ENCODE measurements at regions not wholly inside any gene's neighbourhood (a gene's known extent, or its start where the extent isn't known, plus 50 kb on each side); places are given as distances from the start of the nearest gene placed in this dataset.

DNA sequence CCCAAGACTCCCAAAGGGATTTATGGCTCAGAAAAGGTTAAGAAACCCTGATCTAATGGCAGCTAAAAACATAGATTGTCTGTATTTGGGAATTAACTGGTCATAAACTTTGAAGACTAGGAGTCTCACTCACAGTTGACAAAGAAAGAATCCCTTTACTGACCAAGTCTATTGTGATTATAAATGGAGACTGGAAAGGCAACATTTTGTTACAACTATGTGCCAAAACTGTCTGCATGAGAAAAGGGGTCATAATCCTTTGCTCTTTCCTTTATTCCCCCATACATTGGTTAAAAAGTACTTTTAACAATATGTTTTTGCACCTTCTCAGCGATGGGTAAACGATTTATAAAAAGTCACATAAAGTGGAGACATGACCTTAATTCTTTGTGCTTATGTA, 206.9 kb upstream of the MAP3K7 start:
- DNase-seq (ENCODE audit: low spot score) = no peak

DNA sequence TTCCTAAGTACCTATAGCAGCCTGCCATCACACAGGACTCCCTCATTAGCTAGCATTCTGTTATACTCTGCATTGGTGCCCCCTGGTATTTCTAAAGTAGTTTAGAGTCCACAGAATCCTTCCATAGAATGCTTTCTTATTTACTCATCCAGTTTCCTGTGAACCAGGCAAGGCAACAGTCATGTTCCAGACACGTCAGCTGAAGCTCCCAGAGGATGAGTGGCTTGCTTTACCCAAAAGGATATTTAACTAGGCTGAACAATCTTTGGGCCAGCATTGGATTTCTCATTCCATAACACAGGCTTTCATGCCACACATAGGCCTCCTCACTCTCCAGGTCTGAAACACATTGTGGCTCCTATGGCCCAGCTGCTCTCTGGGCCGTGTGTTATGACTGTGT, 203.8 kb upstream of the MAP3K7 start:
- no peak for DNase-seq (ENCODE audit: low spot score)

DNA sequence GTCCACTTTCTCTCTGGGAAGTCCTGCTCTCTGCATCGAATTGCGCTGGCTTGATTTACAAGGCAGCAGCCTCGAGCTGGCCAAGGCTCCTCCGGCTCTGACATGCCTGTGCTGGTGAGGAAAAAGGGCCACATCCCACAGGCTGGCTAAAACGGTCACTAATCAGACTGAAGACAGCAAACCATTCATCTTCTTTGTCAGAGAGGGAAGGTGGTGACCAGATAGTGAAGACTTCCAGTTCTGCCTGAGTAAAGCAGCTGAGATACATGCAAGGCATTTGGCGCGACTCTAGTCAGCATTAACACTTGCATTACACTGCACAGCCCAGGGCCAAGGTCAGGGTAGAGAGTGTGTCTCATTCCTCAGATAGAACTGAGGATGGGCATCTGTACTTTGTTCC, 203.2 kb upstream of the MAP3K7 start:
- DNase-seq (ENCODE audit: low spot score) = no peak

DNA sequence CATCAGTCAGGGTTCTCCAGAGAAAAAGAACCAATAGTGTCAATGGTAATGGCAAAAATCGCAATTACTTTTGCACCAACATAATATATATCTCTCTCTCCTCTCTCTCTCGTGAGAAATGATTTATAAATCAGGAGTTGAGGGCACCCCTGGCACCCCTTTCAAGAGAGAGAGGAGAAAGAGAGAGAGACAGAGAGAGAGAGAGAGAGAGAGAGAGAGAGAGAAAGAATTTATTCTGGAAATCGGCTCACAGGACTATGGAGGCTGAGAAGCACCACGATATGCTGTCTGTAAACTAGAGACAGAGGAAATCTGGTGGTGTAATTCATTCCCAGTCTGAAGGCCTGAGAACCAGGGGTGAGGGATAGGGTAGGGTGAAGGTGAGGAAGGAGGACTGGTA, 201.9 kb upstream of the MAP3K7 start:
- no peak for DNase-seq (ENCODE audit: low spot score)

DNA sequence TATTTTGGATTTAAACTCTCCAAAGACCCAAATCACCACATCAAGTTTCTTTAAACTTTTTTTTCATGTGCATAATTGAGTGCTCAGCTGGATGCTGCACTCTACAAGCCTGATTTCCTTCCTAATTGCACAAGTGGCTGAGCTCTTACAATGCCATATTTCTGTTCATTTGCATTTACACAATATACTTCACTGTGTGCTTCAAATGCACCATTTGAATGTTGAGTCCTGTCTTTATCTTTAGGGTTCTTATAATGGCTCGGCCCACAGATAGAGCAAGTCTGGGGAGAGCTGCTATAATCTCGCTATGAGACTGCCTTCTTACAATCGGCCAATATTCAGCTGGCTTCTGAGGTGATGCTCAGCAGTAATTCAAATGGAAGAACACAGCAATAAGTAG, 200.6 kb upstream of the MAP3K7 start:
- DNase-seq (ENCODE audit: low spot score) = no peak

DNA sequence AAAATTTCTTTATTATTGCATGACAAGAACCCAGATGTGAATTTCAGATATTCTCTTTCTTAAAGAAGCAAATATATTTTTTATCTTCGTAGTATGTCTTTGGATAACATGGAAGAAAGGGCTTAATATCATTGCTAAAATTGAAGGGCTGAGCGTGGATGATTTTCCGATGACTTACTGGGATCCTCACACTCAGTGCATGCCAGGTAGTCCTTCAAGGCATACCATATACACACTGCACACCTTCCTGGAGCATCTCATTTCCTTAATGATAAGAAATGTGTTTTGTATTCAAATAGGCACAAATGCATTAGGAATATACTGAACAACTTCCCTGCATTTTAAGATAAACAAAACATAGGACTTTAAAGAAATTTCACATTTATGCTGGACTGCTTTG, 193.9 kb upstream of the MAP3K7 start:
- no peak for DNase-seq (ENCODE audit: low spot score)

DNA sequence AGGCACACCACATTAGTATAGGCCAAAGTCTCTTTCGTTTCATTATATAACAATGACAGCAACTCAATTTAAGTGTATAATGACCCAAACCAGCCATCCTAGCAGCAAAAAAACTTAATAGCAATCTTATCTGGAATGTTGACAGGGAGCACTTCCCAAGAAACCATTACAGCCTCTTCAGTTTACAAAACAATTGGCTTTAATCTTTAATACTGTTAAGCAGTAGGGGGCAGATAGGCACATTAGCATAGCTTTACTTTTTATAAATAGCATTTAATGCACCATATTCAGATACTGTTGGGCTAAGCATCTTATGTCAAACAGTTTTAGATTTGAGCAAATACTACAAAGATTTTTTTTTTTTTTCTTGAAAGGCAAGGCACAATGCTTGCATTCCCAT, 193.3 kb upstream of the MAP3K7 start:
- no peak for DNase-seq (ENCODE audit: low spot score)

DNA sequence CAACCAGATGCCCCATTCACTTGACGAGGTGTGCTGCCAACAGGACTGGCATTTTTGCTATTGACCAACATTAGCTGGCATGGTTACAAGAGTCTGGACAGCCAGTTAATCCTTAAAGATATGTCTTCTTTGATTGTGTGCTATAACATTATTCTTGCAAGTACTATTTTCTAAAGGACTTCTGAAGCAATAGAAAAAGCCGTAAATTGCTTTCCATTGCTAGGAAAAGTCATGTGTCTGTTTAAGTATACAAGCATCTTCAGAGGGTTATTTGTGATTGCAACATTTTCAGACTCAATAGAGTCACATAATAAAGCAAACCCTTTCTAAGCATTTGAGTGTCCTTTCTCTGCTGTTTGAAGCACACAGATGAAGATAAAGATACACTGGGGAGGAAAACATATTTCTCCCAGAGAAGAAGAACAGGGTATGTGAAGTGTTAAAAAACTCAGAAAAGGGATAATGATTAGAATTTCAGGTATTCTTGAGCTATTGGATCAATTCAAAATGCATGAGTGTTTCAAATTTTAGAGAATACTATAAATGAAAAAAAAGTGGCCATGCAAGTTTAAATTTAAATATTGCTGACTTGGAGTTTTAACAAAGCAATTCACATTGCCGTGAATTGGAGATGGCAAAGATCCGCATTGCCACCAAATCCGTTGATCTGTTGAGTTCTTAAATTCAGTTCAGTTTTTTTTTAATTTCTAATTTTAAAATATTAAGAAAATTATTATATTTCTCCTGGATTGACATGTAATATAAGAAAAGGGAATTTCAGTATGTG, 191.7 kb upstream of the MAP3K7 start:
- DNase-seq (ENCODE audit: low spot score) = no peak

DNA sequence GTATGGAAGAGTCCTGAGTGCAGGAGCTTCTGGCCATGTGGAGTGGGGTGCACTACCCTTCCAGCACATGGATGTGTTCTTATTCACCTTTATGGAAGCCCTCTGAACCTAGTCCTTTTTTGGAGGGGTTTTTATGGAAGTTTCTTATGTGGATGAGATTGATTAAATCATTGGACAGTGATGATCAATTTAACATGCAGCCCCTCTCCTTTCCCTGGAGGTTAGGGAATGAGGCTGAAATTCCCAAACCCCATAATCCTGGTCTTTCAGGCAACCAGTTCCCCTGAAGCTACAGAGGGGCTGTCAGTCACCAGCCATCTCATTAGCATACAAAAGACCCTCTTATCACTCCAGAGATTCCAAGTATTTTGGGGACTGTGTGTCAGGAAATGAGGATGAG, 183.9 kb upstream of the MAP3K7 start:
- no peak for DNase-seq (ENCODE audit: low spot score)

DNA sequence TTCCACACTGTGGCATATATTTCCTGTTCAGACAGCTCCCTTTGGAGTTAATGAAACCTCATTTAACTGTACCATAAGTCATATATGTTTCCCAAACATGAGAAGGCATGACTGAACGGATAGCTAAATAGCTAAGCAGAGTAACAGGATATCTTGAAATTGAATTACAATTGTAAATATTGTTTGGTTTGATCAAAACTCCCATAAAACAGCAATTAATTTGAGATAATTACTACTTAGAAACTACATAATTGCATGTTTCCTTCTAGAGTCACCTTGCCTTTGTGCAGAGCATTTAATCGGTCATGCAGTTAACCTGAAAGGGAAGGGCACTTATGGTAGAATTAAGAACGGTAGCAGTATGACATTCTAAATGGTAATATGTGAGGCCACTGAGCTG, 179.0 kb upstream of the MAP3K7 start:
- DNase-seq (ENCODE audit: low spot score) = no peak

DNA sequence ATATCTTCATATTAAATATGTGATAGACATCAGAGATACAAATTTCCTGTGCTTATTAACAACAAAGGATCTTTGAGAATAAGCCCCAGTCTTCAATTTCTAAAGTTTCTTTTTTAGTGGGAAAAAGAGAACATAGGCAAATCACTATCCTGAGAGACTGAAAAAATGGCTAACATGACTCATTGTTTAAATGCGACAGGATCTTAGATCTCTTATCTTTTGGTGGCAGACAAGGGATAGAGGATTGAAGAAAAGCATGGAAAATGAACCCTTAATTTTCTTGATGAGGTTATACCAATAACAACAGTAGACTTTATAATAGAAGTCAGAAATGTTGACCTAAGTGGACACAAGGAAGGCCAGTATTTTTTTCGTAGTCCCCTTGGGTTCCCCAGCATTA, 178.6 kb upstream of the MAP3K7 start:
- no peak for DNase-seq (ENCODE audit: low spot score)

DNA sequence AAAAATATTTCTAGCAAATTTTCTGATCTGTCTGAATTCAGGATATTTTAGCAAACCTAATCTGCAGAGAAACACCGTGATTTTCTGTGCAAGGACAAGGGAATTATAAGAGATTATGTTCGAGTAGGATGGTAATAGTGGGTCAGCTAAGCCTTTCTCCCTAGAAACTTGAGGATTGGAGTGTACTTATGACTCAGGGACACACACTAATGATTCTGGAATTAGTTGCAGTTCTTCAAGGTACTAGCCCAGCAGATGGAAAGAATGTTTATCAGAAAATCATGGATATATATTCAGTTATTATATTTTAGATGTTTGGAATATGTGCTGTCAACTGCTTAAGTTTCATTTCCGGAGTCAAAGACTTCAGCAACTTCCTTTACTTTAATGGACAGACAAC, 177.1 kb upstream of the MAP3K7 start:
- no peak for DNase-seq (ENCODE audit: low spot score)

DNA sequence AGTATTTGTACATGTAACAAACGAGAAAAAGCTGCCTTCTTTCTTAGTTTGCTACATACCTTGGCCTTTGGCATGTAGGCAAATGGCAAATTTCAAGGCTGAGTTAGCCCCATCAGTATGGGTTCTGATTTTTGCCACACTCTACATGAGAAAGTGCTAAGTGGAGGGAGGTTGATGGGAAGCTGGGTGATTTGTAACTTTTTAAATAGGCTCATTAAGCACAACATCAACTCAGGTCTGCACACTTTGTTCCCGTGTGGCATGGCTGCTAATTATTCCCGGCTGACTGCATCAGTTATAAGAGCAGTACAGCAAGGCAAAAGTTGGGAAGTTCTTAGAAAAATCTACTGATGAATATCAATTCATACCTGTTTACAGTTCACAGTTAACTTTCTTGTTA, 172.8 kb upstream of the MAP3K7 start:
- no peak for DNase-seq (ENCODE audit: low spot score)

DNA sequence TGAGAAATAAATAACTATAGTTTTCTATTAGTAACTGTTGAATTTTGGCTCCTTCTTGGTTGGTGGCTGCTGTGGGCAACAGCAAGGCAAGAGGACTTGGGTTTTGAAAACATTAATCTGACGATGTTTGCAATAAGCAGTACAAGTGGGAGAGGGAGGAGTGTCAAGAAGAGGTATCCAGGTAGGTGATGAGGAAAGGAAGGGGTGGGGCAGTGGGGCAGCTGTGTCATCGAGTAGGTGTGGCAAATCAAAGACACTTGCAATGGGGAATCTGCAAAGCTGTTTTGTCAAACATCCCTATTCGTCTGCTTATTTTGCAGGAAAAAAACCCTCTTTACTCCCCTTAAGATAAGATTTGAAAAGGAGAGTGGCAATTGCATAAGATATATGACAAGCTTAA, 171.9 kb upstream of the MAP3K7 start:
- DNase-seq (ENCODE audit: low spot score) = no peak

DNA sequence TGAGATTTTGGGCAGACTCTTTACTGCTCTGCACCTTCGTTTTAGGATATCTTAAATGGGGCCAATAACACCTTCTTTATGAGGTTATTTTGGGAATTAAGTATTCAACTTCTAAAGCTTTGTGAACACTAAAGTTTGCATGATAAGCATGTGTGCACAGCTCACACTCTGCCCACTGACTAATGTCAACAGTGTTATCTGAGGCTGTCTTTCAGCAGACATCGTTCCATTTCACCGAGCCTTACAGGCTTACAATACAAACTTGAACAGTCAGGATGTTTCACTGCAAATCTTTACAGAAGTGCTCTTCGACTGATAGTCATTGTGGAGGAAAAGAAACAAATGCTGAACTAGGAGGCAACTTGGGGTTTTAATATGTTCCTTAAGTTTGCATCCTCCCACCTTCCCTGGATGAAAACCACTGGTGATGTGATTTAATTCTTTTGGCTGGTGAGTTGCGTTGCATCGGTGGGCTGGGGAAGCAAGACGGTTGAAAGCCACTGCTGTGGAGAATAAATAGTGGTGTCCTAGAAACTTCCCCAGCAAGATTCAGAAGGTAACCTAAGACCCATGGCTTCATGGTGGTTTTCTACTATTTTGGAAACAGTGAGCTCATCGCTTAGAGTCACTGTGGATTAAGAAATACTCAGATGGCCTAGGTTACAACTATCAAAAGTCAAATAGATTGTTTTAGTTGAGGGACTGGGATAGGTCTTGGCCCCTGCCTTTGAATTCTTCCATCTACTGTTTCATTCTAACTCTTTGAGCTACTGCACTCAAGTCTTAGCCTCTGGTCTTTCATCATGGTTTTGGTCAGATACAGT, 167.2 kb upstream of the MAP3K7 start:
- DNase-seq (ENCODE audit: low spot score) = no peak

DNA sequence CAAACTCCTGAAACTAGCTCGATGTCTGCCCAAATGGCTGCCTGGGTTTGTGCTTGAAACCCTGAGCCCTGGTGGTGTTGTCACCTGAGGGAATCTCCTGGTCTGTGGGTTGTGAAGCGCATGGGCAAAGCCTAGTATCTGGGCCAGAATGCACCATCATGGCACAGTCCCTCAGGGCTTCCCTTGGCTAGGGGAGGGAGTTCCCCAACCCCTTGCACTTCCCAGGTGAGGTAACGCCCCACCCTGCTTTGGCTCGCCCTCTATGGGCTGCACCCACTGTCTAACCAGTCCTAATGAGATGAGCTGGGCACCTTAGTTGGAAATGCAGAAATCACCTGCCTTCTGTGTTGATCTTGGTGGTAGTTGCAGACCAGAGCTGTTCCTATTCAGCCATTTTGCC, 152.9 kb upstream of the MAP3K7 start:
- no peak for DNase-seq (ENCODE audit: low spot score)

DNA sequence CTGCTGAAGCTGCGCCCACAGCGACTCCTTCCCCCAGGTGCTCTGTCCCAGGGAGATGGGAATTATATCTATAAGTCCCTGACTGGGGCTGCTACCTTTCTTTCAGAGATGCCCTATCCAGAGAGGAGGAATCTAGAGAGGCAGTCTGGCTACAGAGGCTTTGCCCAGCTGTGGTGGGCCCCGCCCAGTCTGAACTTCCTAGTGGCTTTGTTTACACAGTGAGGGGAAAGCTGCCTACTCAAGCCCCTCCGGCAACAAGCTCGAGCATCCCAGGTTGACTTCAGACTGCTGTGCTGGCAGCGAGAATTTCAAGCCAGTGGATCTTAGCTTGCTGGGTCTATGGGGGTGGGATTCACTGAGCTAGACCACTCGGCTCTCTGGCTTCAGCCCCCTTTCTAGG, 152.5 kb upstream of the MAP3K7 start:
- DNase-seq (ENCODE audit: low spot score) = no peak

DNA sequence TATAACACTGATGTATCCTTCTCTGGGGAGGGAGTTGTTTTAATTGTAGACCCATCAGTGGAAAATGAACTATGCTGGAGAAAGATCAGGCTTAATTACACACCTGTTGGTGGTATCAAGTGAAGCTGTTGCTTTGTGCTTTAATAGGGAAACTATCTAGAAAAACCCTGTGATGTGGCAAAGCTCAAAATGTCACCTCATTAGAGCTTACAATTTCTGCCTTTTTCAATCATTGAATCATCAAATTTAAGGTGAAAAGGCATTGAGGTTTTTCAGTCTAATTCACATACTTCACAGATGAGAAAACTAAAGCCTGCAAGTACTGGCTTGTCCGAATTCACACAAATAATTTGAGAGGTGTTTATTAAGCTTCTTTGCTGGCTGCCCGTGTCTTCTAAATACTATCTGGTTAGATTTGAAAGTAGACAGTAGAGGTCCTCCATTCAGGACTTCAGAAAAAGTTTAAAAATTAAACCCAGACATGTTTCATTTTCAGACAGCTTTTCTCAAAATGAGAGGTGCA, 143.3 kb upstream of the MAP3K7 start:
- no peak for DNase-seq (ENCODE audit: low spot score)

DNA sequence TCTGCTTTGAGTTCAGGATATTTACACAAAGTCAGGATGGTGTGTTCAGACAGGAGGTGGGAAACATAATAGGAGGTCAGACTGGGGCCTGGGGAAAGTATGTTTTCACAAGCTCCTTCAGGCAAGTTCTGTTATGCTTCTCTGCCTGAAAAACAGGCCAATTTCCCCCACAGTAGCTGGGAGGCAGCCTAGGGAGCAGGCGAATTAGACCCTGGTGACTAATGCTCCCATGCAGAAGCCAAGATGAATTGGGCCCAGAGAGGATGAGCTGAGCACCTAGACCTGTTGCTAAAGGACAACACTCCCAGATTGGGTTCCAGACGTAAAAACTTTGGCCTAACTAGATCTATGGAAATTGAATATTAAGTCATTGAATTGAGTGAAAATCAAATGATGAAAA, 142.2 kb upstream of the MAP3K7 start:
- no peak for DNase-seq (ENCODE audit: low spot score)

DNA sequence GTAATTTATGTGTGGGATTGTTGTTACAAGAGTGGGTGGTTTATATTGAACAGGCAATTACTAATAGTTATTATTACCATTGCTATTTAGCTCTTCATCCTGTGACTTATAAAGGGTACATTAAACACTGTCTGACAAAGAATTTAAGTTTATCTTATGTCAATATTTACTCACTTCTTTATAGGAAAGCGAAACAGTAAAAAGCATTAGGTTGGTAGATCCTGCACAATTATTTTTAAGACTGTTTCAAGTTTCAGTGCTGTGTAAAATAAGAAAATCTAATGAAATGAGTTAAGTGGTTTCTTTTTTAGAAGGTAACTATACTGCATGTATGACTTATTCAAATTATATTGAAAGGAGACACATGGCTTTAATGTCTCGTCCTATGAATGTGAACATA, 135.8 kb upstream of the MAP3K7 start:
- DNase-seq (ENCODE audit: low spot score) = no peak

DNA sequence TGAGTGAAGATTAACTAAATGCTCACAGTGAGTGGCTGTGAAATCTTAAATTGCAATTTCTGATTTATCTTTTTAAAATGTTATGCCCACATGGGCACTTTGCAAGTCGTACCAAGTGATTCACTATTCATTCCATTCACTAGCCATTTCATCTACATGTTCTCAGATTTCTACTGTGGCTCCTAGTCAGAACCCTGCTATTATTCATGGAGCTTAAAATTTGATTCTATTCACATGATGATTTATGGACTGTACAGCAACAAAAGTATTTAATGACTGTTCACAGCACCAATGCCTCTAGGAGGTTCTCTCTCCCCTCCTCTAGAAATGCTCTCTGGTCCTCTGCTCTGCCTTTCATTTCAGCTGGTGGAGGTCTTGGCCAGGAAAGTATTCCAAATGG, 133.5 kb upstream of the MAP3K7 start:
- no peak for DNase-seq (ENCODE audit: low spot score)

DNA sequence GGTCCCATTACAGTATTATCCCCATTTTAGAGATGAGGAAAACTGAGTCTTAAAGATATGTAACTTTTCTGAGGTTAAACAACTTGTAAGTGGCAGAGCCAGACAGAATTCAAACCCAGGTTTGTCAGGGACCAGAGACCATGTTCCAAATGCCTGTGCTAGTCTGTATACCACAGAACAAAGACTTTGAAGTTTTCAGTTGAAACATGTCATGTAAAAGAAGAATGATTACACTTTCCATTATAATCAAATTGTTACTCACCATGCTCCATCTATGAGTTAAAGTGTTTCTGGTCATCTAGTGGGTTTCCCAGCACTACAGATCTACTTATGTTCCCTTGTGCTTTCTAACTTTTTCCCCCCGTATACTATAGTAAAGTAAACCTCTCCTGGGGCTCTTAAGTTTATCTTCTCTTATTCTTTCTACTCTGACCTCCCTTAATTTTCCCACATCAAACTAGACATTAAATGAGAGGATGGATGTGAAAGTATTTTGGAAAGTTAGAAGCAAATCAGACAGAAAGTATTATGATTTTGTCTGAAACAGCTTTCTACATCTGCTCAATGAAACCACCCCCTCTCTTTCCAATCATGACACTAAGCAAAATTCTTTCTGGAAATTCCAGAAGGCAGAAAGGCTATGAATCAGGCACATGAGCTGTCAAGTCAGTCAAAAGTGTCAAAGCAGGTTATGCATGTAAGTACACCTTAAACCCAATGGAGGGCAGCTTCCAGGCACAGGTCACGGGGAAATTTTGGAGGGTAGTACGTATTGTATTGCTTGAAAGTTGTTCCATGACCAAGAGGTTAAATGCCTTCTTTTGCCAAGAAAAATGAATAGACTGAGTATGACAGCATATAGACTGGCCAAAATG, 132.7 kb upstream of the MAP3K7 start:
- no peak for DNase-seq (ENCODE audit: low spot score)

DNA sequence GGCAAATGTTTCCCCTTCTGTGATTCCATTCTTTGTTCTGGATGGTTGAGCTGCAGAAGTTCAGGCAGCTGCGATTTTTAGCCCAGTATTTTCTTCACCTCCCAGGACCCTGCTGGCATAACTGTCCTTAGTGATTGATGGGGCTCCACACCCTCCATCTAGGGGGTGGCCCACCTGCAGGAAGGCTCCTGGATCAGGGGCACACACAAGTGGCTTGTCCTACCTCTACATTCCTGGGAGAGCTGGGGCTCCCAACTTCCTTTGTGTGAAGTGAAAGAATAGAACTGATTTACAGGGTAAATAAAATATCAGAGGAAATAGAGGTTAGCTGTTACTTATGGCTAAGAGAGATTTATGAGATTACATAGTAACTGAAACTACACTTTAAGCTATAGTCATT, 129.5 kb upstream of the MAP3K7 start:
- no peak for DNase-seq (ENCODE audit: low spot score)

All from NAMALWA (cell line).